ENCODE measurements at regions not wholly inside any gene's neighbourhood (a gene's known extent, or its start where the extent isn't known, plus 50 kb on each side); places are given as distances from the start of the nearest gene placed in this dataset.

DNA sequence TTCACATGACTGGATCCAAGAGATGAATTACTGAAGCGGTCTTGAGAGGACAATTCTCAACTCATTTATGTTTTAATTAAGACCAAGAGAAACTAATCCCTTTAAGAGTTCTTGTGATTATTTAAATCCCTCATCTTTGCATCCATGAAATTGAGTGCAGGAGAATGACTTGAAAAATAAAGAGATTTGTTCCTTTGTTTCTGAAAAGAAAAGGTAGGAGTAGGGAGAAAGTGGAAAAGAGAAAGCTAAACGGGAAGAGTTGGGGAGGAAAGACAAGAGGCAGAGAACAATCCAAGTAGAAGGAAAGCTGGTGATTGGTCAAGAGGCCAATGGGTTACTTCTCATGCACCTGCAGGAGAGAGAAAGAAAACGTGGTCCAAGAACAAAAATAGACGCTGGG is 75.2 kb upstream of the SOX4 start:
- no peak for DNase-seq (ENCODE audit: low read depth, low spot score)

GRCh38 chr6:21519642-21520041 is 73.9 kb upstream of the SOX4 start:
- DNase-seq (ENCODE audit: low read depth, low spot score) = no peak

GRCh38 chr6:21521276-21521675 is 72.3 kb upstream of the SOX4 start:
- no peak for DNase-seq (ENCODE audit: low read depth, low spot score)

DNA sequence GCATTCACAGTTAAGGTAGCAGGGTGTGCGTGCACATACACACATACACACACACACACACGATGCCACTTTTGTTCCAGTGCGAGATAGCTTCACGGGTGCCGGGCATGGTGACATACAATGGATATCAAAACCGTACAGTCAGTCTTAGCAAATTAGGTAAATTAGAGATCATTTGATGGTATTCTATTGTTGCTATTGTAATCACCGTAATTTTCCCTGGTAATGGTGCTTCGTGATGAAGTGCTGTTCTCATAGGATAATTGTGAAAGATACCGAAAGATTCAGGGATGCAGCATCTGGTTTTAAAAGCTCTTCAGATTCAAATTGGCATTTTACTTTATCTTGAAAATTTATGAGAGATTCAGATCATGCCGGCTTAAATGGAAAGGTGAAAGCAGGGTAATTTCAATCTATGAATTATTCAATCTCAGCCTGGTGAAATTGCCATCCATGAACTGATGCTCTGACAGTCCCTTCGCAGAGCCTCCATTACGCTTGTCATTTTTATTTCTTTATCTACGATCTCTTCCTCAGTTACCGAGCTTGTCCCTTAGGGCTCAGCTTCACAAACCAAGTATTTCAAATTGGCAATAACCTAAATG is 71.3 kb upstream of the SOX4 start:
- no peak for DNase-seq (ENCODE audit: low read depth, low spot score)

- no peak for DNase-seq (ENCODE audit: low read depth, low spot score)
Observed at GRCh38 chr6:21522797-21523456, 70.6 kb upstream of the SOX4 start.

- DNase-seq (ENCODE audit: low read depth, low spot score) = no peak
Observed at GRCh38 chr6:21523652-21524051, 69.9 kb upstream of the SOX4 start.

DNA sequence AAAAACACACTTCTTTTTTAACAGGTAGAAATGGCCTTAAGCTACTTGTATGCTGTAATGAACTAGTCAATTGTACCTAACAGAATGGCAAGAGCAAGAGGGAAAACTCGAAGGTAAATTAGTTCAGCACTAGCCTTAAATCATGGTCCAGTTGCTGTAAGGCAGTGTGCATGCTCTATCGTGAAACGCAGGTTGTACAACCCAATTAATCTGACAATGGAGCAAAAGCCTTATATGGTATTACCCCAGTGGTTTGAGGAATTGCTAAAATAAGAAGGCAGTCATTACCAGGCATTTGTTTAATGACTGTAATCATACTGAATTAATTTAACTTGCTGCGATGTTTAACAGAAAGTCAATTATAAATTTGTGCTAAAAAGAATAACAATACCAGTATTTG is 69.3 kb upstream of the SOX4 start:
- no peak for DNase-seq (ENCODE audit: low read depth, low spot score)

GRCh38 chr6:21526974-21527373 is 66.6 kb upstream of the SOX4 start:
- no peak for DNase-seq (ENCODE audit: low read depth, low spot score)

- no peak for DNase-seq (ENCODE audit: low read depth, low spot score)
Observed at GRCh38 chr6:21527731-21528130, 65.8 kb upstream of the SOX4 start.

DNA sequence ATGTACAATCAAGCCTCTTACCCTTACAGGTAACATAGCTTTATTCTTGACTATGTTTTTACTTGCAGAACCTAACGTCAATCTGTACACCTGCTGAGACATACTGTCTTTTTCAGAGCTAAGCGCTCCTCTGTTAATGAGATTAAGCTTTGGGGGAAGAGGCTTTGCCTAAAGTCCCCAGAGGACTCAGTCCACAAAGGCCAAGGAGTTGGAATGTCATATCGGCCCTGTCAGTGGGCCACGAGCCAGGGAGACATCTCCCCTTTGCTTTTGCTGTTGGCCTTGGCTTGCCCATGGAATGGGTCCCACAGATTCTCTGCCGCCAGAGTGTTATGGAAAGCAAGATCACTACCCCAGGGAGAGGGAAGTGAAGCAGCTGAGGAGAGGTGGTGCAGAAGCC is 64.1 kb upstream of the SOX4 start:
- DNase-seq (ENCODE audit: low read depth, low spot score) = no peak

DNA sequence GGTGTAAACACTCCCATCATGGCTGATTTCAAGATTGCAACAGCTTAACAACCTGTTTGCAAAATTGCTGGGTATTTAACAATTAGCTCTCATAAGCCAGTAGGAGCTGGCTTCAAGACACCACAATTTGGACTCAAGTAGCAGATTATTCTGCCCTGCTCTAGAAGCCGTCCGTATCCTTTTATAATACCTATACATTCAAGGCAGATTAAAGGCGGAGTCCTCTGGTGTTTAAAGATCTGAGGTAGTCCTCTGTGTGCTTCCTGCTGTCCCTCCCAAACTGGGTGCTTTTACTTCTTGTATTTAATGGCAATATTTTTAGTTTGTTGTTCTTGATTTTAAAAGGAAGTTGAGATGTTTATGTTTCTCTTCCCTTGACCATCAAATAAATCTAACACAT is 62.2 kb upstream of the SOX4 start:
- DNase-seq (ENCODE audit: low read depth, low spot score) = no peak

GRCh38 chr6:21533678-21534077 is 59.9 kb upstream of the SOX4 start:
- DNase-seq (ENCODE audit: low read depth, low spot score) = no peak

- no peak for DNase-seq (ENCODE audit: low read depth, low spot score)
Observed at GRCh38 chr6:21536280-21536766, 57.2 kb upstream of the SOX4 start.

DNA sequence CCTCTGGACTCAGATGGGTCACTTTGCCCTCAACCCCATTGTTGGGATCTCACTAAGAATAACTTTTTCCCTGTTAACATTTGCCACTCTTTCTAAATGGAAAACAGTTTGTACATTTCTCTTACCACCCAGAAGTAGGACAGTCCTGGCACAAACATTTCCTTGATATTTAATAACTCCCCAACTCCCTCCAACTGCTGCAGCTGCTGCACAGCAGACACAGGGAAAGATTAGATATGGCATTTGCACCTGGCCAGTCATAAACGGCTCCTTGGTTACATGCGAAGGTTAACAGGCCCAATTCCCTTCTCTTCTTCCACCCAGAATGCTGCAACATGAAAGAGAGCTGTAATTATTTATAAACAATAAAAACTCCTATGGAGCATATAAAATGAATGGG is 55.9 kb upstream of the SOX4 start:
- no peak for DNase-seq (ENCODE audit: low read depth, low spot score)

DNA sequence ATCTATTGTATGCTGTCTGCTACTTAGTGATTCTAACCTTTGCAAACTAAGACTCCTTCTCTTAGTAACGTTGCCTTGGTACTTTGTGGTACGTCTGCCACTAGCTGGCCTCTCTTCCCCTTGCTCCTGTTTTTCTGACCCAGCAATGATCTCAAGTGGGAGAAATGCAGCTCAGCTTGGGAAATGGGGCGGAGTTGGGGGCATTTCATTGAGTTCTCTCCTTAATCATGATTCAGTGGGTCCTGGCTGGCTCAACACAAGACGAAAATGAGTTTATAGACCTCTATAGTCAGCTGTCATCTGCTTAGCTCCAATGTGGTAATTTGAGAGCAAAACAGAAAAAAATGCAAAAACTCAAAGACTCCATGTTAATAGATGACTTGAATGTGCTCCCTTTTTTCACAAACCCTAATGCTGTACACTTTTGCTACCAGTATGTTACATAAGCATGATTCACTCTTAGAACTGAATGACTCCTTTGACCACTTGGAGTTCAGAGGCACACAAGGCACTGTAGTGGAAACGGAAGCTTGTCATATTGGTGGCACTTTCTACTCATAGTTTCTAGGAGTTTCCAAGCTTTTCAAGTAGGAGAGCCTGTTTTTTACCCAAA is 55.3 kb upstream of the SOX4 start:
- DNase-seq (ENCODE audit: low read depth, low spot score) = peak; percentile 71

- no peak for DNase-seq (ENCODE audit: low read depth, low spot score)
Observed at GRCh38 chr6:21539621-21540100, 53.9 kb upstream of the SOX4 start.

Measured in astrocyte of the hippocampus (primary cell).